EL (cell line): ENCODE measurements at regions not wholly inside any gene's neighbourhood (a gene's known extent, or its start where the extent isn't known, plus 50 kb on each side); places are given as distances from the start of the nearest gene placed in this dataset.

Source experiments
- DNase-seq: peaks from one replicate; pipeline ENCODE4 v3.0.0-alpha.2; 2016

GRCh38 chr6:120924214-120924613 is 410.1 kb downstream of the TBC1D32 start:
- no peak for DNase-seq

DNA sequence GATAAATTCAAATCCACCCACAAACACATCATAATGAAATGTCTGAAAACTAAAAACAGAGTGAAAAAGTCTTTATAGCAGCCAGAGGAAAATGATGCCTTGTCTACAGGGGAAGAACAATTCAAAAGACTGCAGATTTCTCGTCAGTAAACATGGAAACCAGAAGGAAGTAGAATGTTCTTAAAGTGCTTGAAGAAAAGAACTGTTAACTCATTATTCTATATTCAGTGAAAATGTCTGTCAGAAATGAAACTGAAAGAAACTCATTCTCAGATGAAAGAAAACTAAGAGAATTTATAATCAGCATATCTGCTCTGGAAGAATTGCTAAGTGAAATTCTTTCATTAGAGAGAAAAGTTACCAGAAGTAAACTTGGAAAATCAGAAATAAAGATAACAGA is 416.1 kb downstream of the TBC1D32 start:
- DNase-seq: no peak

DNA sequence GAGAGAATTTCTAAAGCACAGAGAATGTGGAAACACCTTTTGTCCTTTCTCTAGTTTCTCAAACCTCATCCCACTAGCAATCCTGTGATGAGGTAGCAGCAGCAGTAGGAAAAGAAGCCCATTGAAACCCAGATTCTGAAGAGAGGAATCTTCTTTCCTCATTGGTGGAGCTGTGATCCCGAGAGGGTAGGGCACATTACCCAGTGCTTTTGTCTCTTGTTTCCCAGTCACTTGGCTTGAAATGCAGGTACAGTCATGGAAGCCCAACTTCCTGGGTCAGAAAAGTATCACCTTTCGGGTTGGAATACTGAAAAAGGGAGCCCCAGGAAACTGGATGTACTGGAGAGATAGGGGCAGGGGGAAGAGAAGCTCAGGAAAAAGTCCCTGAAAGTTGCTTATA is 417.4 kb downstream of the TBC1D32 start:
- DNase-seq: no peak

DNA sequence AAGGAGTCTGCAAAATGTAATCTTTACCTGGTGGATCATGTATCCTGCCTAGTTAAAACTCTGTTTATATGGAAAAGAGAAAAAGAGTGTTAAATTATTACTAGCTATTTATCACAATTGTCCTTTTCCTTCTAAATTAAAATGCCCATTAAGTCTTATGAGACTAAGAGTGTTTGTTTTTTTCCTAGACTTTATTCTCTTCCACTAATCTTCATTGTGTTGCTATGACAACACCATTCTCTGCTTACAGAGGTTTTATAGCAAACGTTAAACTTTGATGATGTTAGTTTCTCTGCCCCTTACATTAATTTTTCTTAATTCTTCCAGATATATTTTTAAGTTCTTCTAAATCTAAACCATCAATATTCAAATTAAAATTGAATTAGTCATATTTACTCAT is 420.8 kb downstream of the TBC1D32 start:
- no peak for DNase-seq

DNA sequence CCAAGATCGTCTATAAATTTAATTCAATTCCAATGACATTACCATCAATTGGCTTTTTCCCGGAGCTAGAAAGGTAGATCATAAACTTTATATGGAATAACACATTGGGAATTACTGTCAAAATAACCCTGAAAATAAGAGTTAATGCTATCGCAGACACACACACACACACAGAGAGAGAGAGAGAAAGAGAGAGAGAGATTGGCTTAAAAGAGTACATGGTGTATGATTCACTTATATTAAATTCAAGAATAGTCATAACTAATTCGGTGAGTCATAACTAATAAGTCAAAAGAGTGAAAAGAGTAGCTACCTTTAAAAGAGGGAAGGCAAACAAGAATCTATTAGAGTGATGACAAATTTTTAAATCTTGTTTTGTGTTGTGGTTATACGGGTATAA is 425.5 kb downstream of the TBC1D32 start:
- no peak for DNase-seq

GRCh38 chr6:120903836-120904235 is 430.4 kb downstream of the TBC1D32 start:
- DNase-seq: peak; percentile 1

- DNase-seq: no peak
Measured at GRCh38 chr6:120899932-120900331, 434.3 kb downstream of the TBC1D32 start.

DNA sequence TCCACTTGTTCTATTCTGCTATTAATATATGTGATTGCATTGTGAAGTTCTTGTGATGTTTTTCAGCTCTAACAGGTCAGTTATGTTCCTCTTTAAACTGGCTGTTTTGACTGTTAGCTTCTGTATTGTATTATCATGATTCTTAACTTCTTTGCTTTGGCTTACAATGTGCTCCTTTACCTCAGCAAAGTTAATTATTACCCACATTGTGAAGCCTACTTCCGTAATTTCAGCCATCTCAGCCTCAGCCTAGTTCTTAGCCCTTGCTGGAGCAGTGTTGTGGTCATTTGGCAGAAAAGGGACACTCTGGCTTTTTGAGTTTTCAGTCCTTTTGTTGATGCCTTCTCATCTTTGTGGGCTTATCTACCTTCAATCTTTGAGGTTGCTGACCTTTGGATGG is 440.2 kb downstream of the TBC1D32 start:
- DNase-seq: no peak

GRCh38 chr6:120876931-120877330 is 457.3 kb downstream of the TBC1D32 start:
- DNase-seq: no peak

- DNase-seq: no peak
Measured at GRCh38 chr6:120876424-120876823, 457.9 kb downstream of the TBC1D32 start.

DNA sequence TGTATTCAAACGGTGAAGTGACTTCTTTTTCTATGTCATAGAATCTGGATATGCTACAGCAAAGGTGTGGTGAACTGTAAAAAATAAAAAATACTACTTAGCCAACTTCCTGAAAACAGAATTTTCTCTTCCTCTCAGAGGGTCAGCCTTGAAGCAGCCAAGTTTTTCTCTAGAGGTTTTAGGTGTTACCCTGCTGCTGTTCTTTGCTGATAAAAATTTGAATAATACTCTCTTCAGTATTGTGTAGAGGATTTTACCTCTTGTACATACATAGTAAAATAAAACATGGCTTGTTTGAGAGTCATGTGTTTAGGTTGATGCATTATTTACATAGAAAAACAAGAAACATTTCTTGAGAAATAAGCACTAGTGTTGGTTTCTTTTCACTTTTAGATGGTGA is 458.4 kb downstream of the TBC1D32 start:
- DNase-seq: no peak

DNA sequence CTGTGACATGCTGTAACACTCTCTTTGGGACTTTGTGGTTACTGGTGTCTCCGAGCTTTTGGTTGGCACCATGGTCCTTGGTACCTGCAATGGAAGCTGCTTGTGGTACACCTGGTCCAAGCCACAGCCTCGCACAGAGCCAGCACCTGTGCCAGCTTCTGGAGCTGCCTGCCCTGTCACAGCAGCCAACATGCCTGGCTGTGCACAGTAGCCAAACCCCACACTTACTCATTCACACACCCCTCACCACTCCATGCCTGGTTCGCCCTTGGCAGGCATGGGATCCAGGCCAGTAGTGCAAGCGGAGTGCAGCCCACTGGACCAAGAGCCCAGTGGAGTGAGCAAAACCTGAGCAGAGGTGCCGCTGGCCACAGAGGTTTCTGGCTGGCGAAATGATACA is 459.9 kb downstream of the TBC1D32 start:
- DNase-seq: no peak

- no peak for DNase-seq
Measured at GRCh38 chr6:120873125-120873865, 461.0 kb downstream of the TBC1D32 start.

DNA sequence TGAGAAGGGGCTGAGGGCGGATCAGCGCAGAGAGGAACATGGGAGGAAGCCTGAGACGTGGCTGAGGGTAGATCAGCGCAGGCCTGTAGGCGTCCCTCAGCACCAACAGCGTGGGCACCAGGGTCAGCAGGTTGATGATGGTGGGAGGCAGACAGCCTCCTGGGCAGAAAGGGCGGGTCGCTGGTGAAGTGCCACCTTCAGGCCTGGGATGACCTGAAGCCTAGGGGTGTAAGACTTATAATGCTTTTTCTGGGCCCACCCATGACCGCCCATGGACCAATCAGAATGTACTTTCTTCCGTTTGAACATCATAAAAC is 462.1 kb downstream of the TBC1D32 start:
- DNase-seq: no peak

DNA sequence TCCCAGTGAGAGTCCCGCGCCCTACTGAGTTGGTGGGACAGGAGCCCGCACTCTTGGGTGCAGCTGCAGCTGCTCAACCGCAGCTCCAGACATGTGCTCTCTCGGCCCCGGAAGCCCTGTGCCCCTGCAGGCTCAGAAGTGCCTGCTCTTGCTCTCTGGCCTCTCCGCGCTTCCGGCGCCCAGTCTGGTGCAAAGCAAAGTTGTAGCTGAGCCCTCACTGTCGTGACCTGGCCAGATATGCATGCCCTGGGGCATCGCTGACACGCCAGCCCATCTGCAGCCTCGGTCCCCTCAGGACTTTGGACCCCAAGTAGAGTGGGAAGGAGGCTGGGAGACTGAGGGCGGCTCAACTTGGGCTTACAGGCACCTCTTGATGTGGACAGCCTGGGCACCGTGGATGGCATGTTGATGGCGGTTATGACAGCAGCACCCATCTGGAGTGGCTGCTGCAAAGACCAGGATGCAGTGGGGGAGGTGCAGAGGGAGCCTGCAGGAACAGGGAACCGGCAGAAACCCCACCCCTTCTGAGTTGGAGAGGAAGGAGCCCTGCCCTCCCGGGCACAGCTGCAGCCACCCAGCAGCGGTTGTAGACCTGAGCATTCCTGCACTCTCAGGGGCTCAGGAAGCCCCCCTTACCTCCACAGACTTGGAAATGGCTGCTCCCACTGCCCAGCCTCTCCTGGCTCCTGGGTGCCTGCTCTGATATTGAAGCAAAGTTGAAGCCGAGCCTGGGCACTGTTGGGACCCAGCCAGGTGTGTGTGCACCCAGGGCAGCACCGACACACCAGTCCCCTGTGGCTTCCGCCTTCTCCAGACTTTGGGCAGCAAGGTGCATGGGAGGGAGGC is 462.6 kb downstream of the TBC1D32 start:
- DNase-seq: no peak

DNA sequence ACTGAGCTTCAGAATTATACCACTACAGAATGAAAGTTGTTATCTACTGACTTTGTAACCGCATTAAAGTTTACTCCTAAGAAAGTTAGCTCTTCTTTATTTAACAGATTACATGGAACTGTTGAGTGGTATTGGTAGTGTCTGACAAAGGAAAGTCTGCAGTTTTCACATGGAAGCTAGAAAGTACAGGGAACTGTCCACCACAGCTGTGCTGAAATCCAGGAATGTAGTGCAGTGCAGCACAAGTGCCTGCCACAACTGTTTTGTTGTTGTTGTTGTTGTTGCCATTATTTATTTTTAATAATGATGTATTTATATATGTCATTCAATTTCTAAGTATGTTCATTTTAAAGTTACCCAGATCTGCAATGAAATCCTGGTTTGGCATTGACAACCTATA is 464.9 kb downstream of the TBC1D32 start:
- no peak for DNase-seq

- no peak for DNase-seq
Measured at GRCh38 chr6:120857422-120857821, 476.9 kb downstream of the TBC1D32 start.

DNA sequence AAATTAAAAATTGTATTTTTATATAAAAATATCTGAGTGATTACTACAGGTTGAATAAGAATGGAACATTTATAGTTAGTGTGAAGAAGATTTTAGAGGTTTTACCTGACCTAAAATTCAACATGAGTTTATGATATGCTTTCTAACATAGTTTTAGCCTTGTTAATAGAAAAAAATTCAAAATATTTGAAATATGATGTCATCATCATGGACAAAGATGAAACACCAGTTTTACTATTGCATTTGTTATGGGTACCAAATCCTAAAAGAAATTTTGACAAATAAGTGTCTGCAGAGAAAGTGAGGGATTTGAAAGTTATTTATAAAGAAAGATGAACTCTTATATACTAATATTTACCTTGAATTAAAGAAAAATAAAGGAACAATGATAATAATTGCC is 479.7 kb downstream of the TBC1D32 start:
- no peak for DNase-seq

GRCh38 chr6:120853489-120853888 is 480.8 kb downstream of the TBC1D32 start:
- no peak for DNase-seq

DNA sequence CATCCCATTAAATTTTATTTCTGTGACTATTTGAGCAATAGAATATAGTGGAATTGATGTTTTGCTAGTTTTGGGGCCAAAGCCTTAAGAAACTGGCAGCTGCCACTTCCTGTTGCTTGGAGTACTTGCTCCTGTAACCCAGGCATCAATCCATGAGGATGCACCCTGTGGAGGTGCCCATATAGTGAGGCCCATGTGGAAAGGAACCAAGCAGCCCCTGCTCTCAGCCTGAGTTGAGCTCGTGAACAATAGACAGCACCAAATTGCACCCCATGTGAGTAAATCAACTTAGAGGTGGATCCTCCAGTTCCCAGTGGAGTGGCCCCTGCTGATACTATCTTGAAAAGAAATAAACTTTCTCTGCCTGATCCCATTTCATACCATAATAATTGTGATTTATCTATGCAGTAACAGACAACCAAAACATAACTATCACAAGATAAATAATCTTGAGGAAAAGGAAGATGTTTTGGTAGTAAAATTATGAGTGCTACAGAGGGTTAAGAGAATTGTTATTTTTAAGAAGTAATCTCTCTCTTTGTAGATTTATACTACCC is 481.9 kb downstream of the TBC1D32 start:
- no peak for DNase-seq

- no peak for DNase-seq
Measured at GRCh38 chr6:120826253-120826652, 508.0 kb downstream of the TBC1D32 start.

DNA sequence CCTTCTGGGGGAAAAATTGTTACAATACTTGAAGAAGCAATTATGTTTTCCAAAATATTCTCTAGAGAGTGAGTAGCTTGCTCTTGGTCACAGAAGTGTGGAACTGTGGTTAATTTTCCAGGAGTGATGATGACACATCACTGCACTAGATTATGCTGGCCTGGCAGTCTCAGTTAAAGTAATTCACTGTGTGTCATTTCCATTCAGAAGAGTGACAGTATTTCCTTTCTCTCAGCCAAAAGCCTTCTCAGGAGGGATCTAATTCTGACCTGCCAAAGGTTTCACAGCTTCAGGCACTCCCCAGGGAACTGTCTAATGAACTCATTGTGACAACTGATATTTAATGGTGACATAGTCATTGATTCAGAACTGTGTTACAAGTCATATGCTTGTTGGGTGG is 517.5 kb downstream of the TBC1D32 start:
- DNase-seq: no peak

DNA sequence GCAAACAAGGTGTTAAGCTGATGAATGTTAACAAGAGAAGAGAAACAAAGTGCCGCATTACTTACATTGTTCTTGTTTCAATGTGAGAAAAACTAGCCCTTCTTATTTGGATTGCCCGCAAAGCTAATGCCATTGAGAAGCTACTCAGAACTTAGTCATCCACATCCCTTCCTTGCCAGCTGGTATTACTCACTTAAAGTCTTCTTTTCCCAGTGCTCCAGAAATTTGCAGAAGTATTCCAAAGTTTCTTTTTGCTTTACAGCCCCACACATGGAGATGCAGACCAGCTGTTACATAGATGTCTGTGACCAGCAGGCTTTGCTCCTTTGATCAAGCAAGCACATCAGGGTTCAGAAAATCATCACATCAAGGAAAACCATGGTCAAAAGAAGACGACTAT is 529.0 kb downstream of the TBC1D32 start:
- DNase-seq: no peak

DNA sequence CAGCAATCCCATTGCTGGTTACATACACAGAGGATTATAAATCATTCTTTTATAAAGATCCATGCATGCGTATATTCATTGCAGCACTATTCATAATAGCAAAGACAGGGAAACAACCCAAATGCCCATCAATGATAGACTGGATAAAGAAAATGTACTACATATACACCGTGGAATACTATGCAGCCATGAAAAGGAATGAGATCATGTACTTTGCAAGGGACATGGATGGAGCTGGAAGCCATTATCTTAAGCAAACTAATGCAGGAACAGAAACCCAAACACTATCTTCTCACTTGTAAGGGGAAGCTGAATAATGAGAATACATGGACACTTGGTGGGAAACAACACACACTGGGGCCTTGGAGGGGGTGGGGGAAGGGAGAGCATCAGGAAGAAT is 529.7 kb downstream of the TBC1D32 start:
- DNase-seq: no peak
